Activated T-cell treated with anti-CD3 and anti-CD28 coated beads, Interleukin-2, amount 50 U/mL, for 1 hour (primary cell): ENCODE measurements at regions not wholly inside any gene's neighbourhood (a gene's known extent, or its start where the extent isn't known, plus 50 kb on each side); places are given as distances from the start of the nearest gene placed in this dataset.
"Not testable (repeated sequence)": the region's sequence is repeated elsewhere in the genome, so short reads cannot be mapped to it uniquely, and the experiment has no call there.

Experiments
- DNase-seq: peaks from one replicate; pipeline ENCODE4 v3.0.0-alpha.2; 2020

DNA sequence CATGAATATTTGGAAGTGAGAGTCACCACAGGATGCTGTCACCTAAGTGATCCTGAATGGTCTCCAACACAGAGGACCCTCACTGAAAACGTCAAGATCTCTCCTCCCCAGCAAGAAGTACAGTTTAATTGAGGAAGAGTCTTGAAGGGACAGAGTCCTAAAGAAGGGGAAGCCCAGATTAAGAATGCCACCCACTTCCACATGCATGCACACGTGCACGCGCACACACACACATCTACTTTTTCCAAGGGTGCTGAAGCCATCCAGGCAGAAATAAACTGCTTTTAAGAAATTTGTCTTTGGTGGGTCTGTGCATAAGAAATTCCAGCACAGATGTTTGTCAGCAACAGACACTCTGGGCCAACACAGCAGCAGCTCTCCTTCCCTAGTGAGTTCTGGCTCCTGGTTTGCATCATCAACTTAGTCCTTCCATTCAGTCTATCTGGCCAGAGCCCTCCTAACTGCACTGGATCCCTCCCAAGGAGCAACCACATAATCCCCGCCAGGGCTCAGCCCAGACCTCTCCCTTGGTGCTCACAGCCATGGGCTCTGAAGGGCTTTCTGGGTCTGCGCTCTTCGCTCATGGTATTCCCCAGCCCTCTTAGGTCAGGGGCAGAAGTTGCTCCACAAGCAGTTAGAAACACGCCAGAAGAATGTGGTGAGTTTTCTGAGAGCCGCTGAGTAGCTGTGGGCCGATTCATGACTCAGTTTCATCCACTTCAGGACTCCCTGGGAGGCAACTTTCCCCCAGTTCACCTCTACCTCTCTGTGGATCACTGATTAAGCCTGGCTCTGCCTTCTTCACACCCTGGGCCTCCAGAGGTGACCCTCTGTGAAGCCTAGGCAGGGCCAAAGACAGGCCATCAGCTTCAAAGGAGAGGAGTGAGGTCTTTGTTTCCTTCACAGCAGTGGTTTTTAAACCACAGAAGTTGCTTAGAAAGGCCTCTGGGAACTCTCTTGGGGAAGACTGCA is 132.6 kb upstream of the LIPC start:
- DNase-seq, result no peak

DNA sequence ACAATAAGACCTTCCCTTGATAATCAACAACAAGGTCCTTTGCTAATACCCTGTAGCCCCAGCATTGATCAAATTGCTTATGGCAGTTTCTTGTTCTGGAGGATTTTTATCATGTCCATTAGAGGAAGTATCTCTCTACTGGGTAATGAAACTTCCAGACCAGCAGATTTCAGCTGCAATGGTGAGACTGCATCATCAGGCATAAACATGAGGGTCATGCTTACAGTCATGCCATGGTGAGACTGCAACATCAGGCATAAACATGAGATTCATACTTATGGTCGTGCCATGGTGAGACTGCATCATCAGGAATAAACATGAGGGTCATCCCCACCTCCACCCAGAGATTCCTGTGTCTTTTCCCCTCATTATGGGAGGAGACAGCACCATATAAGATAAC is 129.0 kb upstream of the LIPC start:
- no peak for DNase-seq

DNA sequence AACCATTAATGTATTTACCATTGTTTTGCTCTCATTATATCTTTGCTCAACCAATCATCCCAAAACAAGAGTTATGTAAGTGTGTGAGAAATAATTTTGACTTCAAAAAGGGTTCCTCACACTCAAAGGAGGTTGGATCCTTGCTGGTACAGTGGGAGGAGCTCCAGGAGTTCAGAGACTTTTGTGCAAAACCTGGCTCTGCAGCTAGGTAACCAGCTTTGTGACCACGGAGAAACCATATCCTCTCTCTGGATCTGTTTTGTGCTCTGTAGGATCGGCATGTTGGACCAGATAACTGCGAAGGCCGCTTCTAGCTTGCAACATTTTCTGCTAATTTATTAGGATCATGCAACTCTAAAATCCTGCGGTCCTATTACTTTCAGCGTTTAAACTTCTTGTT is 128.6 kb upstream of the LIPC start:
- DNase-seq, result no peak

GRCh38 chr15:58306591-58307312 is 125.0 kb upstream of the LIPC start:
- DNase-seq, result no peak

DNA sequence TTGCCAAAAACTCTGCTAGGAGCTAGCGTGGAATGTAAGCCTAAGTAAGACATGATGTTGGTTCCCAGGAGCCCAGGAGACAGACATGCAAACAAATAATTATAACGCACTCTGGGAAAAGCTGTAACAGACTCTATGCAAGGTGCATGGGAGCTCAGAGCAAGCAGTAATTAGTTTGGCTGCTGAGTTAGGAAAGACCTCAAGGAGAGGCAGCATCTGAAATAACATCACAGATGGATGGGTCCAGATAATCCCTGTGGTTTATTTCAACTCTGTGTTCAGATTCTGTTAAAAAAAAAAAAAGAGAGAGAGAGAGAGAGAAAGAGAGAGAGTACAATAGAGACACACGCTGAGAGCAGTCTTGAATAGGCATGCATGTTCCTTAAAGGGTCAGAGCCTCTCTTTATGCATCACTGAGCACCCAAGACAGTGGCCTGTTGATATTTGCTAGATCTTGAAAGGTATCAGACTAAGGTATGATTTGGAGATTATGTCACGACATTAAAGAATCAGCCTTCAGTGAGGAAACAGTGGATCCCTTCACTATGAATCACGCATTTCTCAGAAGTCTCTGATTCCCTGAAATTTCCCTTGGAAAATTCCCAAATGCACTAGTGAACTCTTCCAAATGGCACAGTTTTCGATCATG is 124.4 kb upstream of the LIPC start:
- DNase-seq, result no peak

GRCh38 chr15:58308742-58309355 is 122.9 kb upstream of the LIPC start:
- no peak for DNase-seq

GRCh38 chr15:58309963-58310928 is 121.5 kb upstream of the LIPC start:
- no peak for DNase-seq

- no peak for DNase-seq
These were observed 120.2 kb upstream of the LIPC start for GRCh38 chr15:58311556-58311955.

GRCh38 chr15:58312031-58312430 is 119.8 kb upstream of the LIPC start:
- DNase-seq, result no peak

DNA sequence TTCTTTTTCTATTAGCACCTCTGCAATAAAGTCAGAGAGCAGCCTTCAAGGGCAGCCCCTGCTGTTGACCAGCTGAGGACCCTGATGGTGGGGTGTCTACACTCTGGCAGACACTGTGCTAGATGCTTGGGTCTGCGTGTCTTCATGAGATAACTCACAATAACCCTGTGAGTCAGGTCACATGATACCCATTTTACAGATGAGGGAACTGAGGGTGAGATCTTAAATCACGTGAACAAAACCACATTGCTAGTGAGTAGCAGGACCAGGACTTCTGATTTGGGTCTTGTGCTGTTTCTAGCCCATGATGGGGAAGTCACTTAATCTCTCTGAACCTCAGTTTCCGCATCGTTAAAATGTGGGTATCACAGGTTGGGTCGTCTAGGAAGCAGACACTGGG is 118.5 kb upstream of the LIPC start:
- no peak for DNase-seq

DNA sequence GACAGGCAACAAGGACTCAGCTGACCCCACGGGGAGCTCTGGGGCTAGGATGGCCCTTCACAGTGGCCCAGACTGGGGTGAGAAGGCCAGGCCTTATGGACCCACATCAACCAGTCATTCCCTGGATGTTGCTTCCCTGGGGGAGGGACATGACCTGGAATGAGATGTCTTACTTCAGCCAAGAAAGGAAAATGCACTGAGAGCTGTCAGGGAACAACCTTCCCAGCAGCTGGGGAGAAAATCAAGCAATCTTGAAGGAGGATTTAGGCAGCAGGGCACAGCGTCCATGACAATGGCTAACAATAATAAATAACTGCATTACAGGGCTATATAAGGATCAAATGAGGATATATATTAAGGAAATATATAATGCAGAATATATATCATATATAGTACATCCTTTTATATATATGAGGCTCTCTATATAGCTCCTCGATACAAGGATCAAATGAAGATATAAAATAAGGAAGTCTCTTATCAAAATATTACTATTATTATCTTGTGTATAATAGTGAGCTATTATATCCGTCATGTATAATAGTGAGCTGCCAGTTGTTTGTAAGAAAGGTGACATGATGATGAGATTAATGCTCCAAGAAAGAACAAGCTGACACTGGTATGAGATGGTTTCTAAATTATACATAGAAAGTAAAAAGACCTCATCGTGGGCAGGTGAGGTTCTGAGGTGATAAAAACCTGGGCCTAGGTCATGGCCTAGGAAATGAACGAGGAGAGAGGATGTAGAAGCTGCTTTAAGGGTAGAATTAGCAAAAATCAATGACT is 117.8 kb upstream of the LIPC start:
- no peak for DNase-seq

- no peak for DNase-seq
These were observed 117.1 kb upstream of the LIPC start for GRCh38 chr15:58314593-58315216.

DNA sequence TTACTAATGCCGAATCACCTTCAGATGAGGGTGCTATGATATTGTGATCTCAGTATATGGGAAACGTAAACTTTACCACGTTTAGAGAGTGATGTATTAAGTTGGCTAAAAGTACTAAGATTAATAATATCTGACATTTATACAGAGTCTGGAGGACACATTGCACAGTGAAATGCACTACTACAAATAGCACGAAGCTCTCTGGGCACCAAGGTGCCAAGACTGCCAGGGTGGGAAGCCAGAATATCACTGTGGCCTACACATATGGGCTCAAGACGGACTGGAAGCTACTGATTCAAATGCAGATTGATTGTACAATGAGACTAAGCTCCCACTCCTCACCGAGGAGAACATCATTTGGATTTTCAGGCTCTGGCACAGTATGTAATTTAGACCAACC is 113.3 kb upstream of the LIPC start:
- DNase-seq, result no peak

DNA sequence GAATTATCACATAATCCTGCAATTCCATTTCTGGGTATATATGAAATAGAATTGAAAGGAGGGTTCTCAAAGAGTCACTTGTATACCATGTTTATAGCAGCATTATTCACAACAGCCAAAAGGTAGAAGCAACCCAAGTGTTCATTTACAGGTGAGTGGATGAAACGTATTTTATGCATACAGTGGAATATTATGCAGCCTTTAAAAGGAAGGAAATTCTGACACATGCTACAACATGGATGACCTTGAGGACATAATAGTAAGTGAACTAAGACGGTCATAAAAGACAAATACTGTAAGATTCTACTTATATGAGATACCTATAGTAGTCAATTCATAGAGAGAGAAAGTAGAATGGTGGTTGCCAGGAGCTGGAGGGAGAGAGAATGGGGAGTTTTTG is 110.8 kb upstream of the LIPC start:
- DNase-seq, result no peak

DNA sequence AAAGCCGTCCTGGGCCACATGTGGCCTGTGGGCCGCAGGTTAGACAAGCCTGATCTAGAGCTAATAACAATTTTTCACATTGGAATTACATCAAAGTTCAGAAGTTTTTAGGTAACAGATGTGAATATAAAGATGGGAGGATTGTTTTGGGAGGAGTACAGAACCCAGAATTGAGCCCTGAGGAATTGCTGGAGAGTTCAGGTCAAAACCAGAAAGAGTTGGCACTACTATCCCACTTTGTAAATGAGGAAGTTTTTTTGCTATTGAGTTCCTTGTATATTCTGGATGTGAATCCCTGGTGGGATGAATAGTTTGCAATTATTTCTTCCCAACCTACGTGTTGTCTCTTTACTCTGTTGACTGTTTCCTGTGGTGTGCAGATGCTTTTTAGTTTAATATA is 109.5 kb upstream of the LIPC start:
- no peak for DNase-seq

DNA sequence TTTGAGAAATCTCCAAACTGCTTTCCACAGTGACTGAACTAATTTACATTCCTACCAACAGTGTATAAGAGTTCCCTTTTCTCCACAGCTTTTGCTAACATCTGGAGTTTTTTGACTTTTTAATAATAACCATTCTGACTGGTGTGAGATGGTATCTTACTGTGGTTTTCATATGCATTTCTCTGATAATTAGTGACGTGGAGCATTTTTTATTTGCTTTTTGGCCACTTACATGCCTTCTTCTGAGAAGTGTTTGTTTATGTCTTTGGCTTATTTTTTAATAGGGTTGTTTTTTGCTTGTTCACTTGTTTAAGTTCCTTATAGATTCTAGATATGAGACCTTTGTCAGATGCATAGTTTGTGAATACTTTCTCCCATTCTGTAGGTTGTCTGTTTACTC is 108.5 kb upstream of the LIPC start:
- not testable (repeated sequence) for DNase-seq

GRCh38 chr15:58324533-58324932 is 107.3 kb upstream of the LIPC start:
- DNase-seq, result no peak

GRCh38 chr15:58327958-58328357 is 103.8 kb upstream of the LIPC start:
- DNase-seq, result no peak

GRCh38 chr15:58329211-58329610 is 102.6 kb upstream of the LIPC start:
- no peak for DNase-seq

- DNase-seq, result no peak
These were observed 101.8 kb upstream of the LIPC start for GRCh38 chr15:58329781-58330671.
